ENCODE measurements at regions not wholly inside any gene's neighbourhood (a gene's known extent, or its start where the extent isn't known, plus 50 kb on each side); places are given as distances from the start of the nearest gene placed in this dataset.
"Not testable (repeated sequence)": the region's sequence is repeated elsewhere in the genome, so short reads cannot be mapped to it uniquely, and the experiment has no call there.

DNA sequence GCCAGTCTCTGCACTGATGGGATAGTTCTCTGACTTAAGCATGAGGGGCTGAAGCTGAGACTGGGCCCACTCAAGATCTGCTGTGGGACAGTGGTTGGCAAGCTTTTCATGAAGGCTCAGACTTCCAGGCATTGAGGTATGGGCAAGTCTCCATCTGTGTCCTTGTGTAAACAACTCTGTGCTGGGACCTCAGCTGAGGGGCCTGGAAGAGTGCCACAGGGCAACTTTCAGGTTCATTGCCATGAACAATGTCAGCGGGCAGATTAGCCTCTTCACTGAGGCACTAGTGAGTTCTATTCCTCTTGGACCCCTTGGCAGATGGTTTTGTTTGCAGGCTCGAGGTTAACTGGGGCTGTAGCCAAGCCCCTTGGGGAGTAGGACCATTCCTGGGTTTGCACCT lies 127.1 kb downstream of the MRPS30 start:
- no CpG with 5 or more reads among the region's 2 CpGs for WGBS (ENCODE audit: insufficient coverage, insufficient read length)
- DNase-seq (ENCODE audit: low read depth, low spot score) = no peak
- Histone ChIP-seq H3K27ac (ENCODE audit: low read length) (no peak overlapping the region), H3K27me3 (ENCODE audit: control insufficient read depth, insufficient read depth, low read length) (no peaks in the 10 kb centered on the region), H3K4me1 (ENCODE audit: control insufficient read depth, insufficient read depth, low read length) (no peaks in the 10 kb centered on the region), H3K9me3 (ENCODE audit: control insufficient read depth, insufficient read depth, low read length) (no peaks in the 10 kb centered on the region), H3K4me3 (ENCODE audit: low read length) (no peak overlapping the region), H3K36me3 (ENCODE audit: control insufficient read depth, insufficient read depth, low read length) (no peaks in the 10 kb centered on the region)

DNA sequence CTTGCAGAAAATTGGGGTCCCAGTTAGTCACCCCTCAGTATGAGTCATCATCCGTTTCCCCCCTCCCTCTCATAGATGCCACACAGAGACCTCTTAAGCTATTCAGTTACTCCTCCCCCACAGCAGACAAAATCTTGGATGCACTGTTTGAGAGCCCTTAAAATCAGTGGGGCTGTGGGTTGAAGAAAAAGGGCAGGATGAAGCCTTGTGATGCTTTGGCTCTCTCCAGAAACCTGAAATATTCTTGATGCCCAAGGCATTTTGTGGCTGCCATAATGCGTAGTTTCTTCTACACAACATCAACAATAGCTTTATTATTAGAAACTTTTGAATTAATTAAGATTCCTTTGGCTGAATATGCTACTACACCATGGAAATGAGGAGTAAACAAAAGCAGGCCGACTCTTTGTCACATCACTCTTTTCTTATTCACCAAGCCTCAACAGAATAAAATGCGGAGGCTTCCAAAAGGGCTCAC lies 133.8 kb downstream of the MRPS30 start:
- no peak for DNase-seq (ENCODE audit: low read depth, low spot score)
- Histone ChIP-seq H3K4me3 (ENCODE audit: low read length) (no peak overlapping the region), H3K27me3 (ENCODE audit: control insufficient read depth, insufficient read depth, low read length) (no peaks in the 10 kb centered on the region), H3K27ac (ENCODE audit: low read length) (peak overlapping the region; percentile 31), H3K4me1 (ENCODE audit: control insufficient read depth, insufficient read depth, low read length) (no peaks in the 10 kb centered on the region; the same call in 1 of the 2 replicates), H3K36me3 (ENCODE audit: control insufficient read depth, insufficient read depth, low read length) (no peaks in the 10 kb centered on the region), H3K9me3 (ENCODE audit: control insufficient read depth, insufficient read depth, low read length) (no peaks in the 10 kb centered on the region)
- WGBS (ENCODE audit: insufficient coverage, insufficient read length) = no CpG with 5 or more reads among the region's 4 CpGs

DNA sequence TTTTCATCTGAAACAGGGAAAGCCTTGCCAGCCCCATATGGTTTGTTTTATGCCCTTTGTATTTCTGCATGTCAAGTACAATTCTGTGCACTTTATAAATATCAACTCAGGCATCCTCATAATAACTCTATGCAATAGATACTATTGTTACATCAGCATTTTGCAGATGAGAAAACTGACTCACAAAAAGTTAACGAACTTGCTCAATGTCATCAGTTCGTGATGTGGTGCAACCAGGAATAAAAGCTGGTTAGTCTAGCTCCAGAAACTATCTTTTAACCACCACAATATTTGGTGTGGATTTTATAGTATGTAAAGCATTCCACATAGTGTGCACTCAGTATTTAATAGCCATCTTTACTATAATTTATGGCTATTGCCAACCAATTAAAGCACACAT lies 134.9 kb downstream of the MRPS30 start:
- H3K27ac ChIP-seq (ENCODE audit: low read length) = no peak overlapping the region
- H3K4me1 ChIP-seq (ENCODE audit: control insufficient read depth, insufficient read depth, low read length) = no peaks in the 10 kb centered on the region; the same call in 1 of the 2 replicates
- no peaks in the 10 kb centered on the region for H3K36me3 ChIP-seq (ENCODE audit: control insufficient read depth, insufficient read depth, low read length)
- no peak for DNase-seq (ENCODE audit: low read depth, low spot score)
- H3K9me3 ChIP-seq (ENCODE audit: control insufficient read depth, insufficient read depth, low read length) = no peaks in the 10 kb centered on the region
- WGBS (ENCODE audit: insufficient coverage, insufficient read length) = no CpG with 5 or more reads among the region's 2 CpGs
- no peaks in the 10 kb centered on the region for H3K27me3 ChIP-seq (ENCODE audit: control insufficient read depth, insufficient read depth, low read length)
- H3K4me3 ChIP-seq (ENCODE audit: low read length) = no peak overlapping the region

DNA sequence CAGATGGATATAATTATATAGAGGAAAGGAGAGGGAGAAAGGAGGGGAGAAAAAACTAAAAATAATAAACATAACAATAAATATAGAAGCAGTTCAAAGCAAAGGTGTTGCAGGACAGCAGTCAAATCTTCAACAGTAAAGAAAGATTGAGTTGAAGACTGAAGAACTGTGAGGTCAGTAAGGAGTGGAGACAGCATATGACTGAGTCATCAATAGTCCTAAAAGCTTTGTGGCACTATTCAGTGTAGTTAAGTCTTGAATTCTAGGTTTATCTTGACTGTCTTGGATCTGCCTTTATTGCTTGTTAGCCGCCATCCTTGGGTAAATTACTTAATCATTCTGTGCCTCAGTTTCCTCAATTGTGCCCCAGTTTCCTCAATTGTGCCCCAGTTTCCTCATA lies 137.0 kb downstream of the MRPS30 start:
- Histone ChIP-seq H3K4me3 (ENCODE audit: low read length) (no peak overlapping the region), H3K36me3 (ENCODE audit: control insufficient read depth, insufficient read depth, low read length) (no peaks in the 10 kb centered on the region), H3K27me3 (ENCODE audit: control insufficient read depth, insufficient read depth, low read length) (0 out of 2 replicates have a peak, but pooled peaks cover 1% of the 10 kb centered on the region), H3K4me1 (ENCODE audit: control insufficient read depth, insufficient read depth, low read length) (no peaks in the 10 kb centered on the region; the same call in 1 of the 2 replicates), H3K9me3 (ENCODE audit: control insufficient read depth, insufficient read depth, low read length) (no peaks in the 10 kb centered on the region), H3K27ac (ENCODE audit: low read length) (no peak overlapping the region)
- no CpG with 5 or more reads among the region's 1 CpG for WGBS (ENCODE audit: insufficient coverage, insufficient read length)
- no peak for DNase-seq (ENCODE audit: low read depth, low spot score)

DNA sequence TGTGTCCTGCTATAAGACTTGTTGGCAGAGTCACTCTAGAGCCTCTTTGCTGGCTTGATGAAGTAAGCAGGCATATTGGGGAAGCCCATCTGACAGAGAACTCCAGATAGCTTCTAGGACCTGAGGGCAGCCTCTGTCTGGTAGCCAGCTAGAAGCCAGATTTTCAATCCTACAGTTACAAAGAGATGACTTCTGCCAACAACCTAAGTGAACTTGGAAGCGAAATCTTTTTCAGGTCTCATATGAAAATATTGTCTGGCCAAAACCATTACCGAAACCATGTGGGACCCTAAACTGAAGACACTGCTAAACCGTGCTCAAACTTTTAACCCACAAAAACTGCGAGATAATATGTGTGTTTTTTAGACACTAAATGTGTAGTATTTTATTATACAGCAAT lies 140.9 kb downstream of the MRPS30 start:
- no CpG with 5 or more reads among the region's 4 CpGs for WGBS (ENCODE audit: insufficient coverage, insufficient read length)
- DNase-seq (ENCODE audit: low read depth, low spot score) = no peak
- no peaks in the 10 kb centered on the region for H3K36me3 ChIP-seq (ENCODE audit: control insufficient read depth, insufficient read depth, low read length)

DNA sequence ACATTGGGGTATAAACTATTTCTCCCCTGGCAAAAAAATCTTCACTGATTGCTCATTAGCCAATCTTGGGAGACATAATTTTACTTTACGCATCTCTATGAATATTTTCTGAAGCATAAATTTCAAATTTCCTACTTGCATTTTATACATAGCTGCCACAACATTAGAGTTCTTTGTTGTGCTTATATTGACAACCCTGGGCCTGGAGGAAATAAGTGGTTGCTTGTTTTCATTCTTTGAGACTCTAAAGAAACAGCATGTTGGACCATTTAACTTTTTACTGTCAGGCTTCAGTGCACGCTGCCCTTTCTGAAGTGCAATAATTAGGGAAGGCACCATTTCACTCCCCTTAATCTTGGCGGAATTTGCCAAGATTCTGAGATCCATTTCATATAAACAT lies 142.6 kb downstream of the MRPS30 start:
- Histone ChIP-seq H3K4me1 (ENCODE audit: control insufficient read depth, insufficient read depth, low read length) (no peaks in the 10 kb centered on the region), H3K27me3 (ENCODE audit: control insufficient read depth, insufficient read depth, low read length) (0 out of 2 replicates have a peak, but pooled peaks cover 1% of the 10 kb centered on the region), H3K27ac (ENCODE audit: low read length) (no peak overlapping the region), H3K36me3 (ENCODE audit: control insufficient read depth, insufficient read depth, low read length) (no peaks in the 10 kb centered on the region), H3K9me3 (ENCODE audit: control insufficient read depth, insufficient read depth, low read length) (no peaks in the 10 kb centered on the region), H3K4me3 (ENCODE audit: low read length) (no peak overlapping the region)
- WGBS (ENCODE audit: insufficient coverage, insufficient read length) = no CpG with 5 or more reads among the region's 3 CpGs
- no peak for DNase-seq (ENCODE audit: low read depth, low spot score)

More for the DNA sequence above, 140.9 kb downstream of the MRPS30 start:
- Histone ChIP-seq H3K27me3 (ENCODE audit: control insufficient read depth, insufficient read depth, low read length) (0 out of 2 replicates have a peak, but pooled peaks cover 1% of the 10 kb centered on the region), H3K9me3 (ENCODE audit: control insufficient read depth, insufficient read depth, low read length) (no peaks in the 10 kb centered on the region), H3K27ac (ENCODE audit: low read length) (no peak overlapping the region), H3K4me1 (ENCODE audit: control insufficient read depth, insufficient read depth, low read length) (no peaks in the 10 kb centered on the region), H3K4me3 (ENCODE audit: low read length) (no peak overlapping the region)

DNA sequence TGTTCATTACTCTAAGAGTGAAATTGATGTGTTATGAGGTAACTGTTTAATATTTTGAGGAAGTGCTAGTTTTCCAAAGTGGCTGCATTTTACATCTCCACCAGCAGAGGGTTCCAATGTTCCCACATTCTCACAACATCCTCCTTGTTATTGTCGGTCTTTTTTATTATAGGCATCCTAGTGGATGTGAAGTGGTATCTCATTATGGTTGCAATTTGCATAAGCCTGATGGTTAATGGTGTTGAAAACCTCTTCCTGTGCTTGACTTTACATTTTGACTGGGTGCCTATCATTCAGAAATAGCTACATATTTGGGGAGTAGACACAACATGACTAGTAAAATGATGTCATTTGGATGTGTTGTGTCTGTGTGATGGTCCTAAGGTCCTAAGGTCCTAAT lies 143.6 kb downstream of the MRPS30 start:
- no peaks in the 10 kb centered on the region for H3K9me3 ChIP-seq (ENCODE audit: control insufficient read depth, insufficient read depth, low read length)
- no CpG with 5 or more reads among the region's 1 CpG for WGBS (ENCODE audit: insufficient coverage, insufficient read length)
- peak; percentile 31 for DNase-seq (ENCODE audit: low read depth, low spot score)
- no peak overlapping the region for H3K4me3 ChIP-seq (ENCODE audit: low read length)
- no peaks in the 10 kb centered on the region for H3K36me3 ChIP-seq (ENCODE audit: control insufficient read depth, insufficient read depth, low read length)
- no peak overlapping the region for H3K27ac ChIP-seq (ENCODE audit: low read length)
- H3K27me3 ChIP-seq (ENCODE audit: control insufficient read depth, insufficient read depth, low read length) = 0 out of 2 replicates have a peak, but pooled peaks cover 1% of the 10 kb centered on the region
- H3K4me1 ChIP-seq (ENCODE audit: control insufficient read depth, insufficient read depth, low read length) = no peaks in the 10 kb centered on the region

DNA sequence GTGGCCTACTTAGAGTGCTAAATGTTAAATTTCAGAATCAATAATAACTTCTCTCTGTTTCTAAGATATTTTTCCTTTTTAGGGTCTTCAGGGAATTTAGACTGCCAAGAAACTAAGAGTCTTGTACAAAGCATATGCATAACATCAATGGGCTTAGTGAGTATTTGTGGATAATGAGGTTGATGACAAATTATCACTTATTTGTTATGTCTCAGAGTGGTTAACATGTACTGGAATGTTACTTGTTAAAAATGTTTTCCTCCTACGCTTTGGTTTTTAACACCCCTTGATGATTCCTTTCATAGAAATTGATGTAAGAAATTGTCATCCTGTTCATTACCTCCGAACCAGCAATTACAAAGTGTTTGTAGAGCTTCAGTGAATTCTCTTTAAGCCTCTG lies 144.3 kb downstream of the MRPS30 start:
- H3K27me3 ChIP-seq (ENCODE audit: control insufficient read depth, insufficient read depth, low read length) = 0 out of 2 replicates have a peak, but pooled peaks cover 1% of the 10 kb centered on the region
- H3K36me3 ChIP-seq (ENCODE audit: control insufficient read depth, insufficient read depth, low read length) = no peaks in the 10 kb centered on the region
- H3K4me1 ChIP-seq (ENCODE audit: control insufficient read depth, insufficient read depth, low read length) = no peaks in the 10 kb centered on the region
- no peak overlapping the region for H3K27ac ChIP-seq (ENCODE audit: low read length)
- WGBS (ENCODE audit: insufficient coverage, insufficient read length) = no CpG with 5 or more reads among the region's 2 CpGs
- DNase-seq (ENCODE audit: low read depth, low spot score) = no peak
- no peaks in the 10 kb centered on the region for H3K9me3 ChIP-seq (ENCODE audit: control insufficient read depth, insufficient read depth, low read length)
- H3K4me3 ChIP-seq (ENCODE audit: low read length) = no peak overlapping the region

DNA sequence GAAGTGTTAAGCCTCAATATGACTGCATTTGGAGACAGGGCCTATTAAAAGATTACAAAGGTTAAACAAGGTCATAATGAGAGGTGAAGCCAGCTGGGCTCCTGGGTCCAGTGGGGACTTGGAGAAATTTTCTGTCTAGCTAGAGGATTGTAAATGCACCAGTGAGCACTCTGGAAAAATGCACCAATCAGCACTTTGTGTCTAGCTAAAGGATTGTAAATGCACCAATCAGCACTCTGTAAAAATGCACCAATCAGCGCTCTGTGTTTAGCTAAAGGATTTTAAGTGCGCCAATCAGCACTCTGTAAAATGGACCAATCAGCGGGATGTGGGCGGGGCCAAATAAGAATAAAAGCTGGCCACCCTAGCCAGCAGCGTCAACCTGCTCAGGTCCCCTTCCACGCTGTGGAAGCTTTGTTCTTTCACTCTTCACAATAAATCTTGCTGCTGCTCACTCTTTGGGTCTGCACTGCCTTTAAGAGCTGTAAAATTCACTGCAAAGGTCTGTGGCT lies 150.3 kb downstream of the MRPS30 start:
- H3K27ac ChIP-seq (ENCODE audit: low read length); H3K4me3 ChIP-seq (ENCODE audit: low read length); H3K27me3 ChIP-seq (ENCODE audit: control insufficient read depth, insufficient read depth, low read length); H3K9me3 ChIP-seq (ENCODE audit: control insufficient read depth, insufficient read depth, low read length); DNase-seq (ENCODE audit: low read depth, low spot score); H3K4me1 ChIP-seq (ENCODE audit: control insufficient read depth, insufficient read depth, low read length); H3K36me3 ChIP-seq (ENCODE audit: control insufficient read depth, insufficient read depth, low read length): not testable (repeated sequence)
- no CpG with 5 or more reads among the region's 6 CpGs for WGBS (ENCODE audit: insufficient coverage, insufficient read length)

DNA sequence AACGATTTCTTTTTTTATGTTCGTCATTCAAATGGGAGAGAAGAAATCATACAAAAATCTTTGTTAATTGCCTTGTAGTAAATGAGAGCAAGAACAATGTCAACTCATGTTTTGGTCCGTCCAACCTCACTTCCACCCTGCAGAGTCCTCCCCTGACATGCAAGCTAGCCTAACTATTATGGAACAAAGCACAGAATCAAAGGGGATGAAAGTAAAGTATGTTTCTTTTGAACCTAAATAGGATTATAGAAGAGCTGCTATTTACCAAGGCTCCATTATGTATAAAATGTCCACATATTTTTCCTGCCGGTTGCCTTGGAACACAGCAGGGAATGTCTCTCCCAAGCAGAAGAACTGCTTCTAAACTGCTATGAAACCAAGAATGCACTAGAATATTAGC lies 161.1 kb downstream of the MRPS30 start:
- H3K4me3 ChIP-seq (ENCODE audit: low read length) = no peak overlapping the region
- no peak for DNase-seq (ENCODE audit: low read depth, low spot score)
- H3K27ac ChIP-seq (ENCODE audit: low read length) = no peak overlapping the region
- H3K27me3 ChIP-seq (ENCODE audit: control insufficient read depth, insufficient read depth, low read length) = no peaks in the 10 kb centered on the region
- H3K4me1 ChIP-seq (ENCODE audit: control insufficient read depth, insufficient read depth, low read length) = no peaks in the 10 kb centered on the region
- H3K9me3 ChIP-seq (ENCODE audit: control insufficient read depth, insufficient read depth, low read length) = no peaks in the 10 kb centered on the region
- H3K36me3 ChIP-seq (ENCODE audit: control insufficient read depth, insufficient read depth, low read length) = no peaks in the 10 kb centered on the region
- WGBS (ENCODE audit: insufficient coverage, insufficient read length) = no CpG with 5 or more reads among the region's 4 CpGs

DNA sequence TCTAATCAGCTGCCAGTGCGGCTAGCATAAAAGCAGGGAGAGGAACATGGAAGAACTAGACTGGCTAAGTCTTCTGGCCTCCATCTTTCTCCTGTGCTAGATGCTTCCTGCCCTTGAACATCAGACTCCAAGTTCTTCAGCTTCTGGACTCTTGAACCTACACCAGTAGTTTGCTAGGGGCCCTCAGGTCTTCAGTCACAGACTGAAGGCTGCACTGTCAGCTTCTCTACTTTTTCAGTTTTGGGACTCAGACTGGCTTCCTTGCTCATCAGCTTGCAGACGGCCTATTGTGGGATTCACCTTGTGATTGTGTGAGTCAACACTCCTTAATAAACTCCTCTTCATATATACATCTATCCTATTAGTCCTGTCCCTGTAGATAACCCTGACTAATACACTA lies 162.2 kb downstream of the MRPS30 start:
- H3K27ac ChIP-seq (ENCODE audit: low read length); DNase-seq (ENCODE audit: low read depth, low spot score); H3K36me3 ChIP-seq (ENCODE audit: control insufficient read depth, insufficient read depth, low read length); H3K4me1 ChIP-seq (ENCODE audit: control insufficient read depth, insufficient read depth, low read length); H3K9me3 ChIP-seq (ENCODE audit: control insufficient read depth, insufficient read depth, low read length); H3K4me3 ChIP-seq (ENCODE audit: low read length); H3K27me3 ChIP-seq (ENCODE audit: control insufficient read depth, insufficient read depth, low read length): not testable (repeated sequence)
- WGBS (ENCODE audit: insufficient coverage, insufficient read length) = no CpG with 5 or more reads among the region's 2 CpGs
